GM19238 (cell line): ENCODE measurements at regions not wholly inside any gene's neighbourhood (a gene's known extent, or its start where the extent isn't known, plus 50 kb on each side); places are given as distances from the start of the nearest gene placed in this dataset.
"Not testable (repeated sequence)": the region's sequence is repeated elsewhere in the genome, so short reads cannot be mapped to it uniquely, and the experiment has no call there.

Source experiments
- DNase-seq: peaks from one replicate; pipeline ENCODE4 v3.0.0; 2011; ENCODE audit warnings: low spot score; ENCODE audit not compliant: insufficient read length

DNA sequence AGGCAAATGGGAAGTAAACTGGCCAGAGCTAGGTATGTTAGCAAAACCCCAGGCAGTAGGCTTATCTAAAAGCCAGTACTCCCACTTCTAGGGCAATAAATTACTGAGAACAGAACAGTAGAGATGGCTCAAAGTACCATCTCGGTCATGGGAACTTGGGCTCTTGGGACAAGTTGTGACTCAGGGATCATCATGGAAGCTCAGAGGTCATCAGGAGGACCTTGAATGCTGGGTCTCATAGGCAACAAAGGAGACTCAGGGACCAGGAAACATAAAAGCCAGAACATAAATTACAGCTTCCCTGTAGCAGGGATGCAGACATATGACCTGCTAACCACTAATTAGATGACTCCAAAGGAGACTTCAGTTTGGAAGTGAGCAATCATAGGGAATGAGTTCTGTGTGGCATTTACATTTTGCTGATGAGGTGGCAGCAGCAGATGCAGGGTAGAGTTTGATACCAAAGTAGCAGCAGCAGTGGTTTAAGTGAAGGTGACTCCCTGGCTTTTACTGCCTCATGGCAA, 97.6 kb upstream of the SCAF11 start:
- no peak for DNase-seq

DNA sequence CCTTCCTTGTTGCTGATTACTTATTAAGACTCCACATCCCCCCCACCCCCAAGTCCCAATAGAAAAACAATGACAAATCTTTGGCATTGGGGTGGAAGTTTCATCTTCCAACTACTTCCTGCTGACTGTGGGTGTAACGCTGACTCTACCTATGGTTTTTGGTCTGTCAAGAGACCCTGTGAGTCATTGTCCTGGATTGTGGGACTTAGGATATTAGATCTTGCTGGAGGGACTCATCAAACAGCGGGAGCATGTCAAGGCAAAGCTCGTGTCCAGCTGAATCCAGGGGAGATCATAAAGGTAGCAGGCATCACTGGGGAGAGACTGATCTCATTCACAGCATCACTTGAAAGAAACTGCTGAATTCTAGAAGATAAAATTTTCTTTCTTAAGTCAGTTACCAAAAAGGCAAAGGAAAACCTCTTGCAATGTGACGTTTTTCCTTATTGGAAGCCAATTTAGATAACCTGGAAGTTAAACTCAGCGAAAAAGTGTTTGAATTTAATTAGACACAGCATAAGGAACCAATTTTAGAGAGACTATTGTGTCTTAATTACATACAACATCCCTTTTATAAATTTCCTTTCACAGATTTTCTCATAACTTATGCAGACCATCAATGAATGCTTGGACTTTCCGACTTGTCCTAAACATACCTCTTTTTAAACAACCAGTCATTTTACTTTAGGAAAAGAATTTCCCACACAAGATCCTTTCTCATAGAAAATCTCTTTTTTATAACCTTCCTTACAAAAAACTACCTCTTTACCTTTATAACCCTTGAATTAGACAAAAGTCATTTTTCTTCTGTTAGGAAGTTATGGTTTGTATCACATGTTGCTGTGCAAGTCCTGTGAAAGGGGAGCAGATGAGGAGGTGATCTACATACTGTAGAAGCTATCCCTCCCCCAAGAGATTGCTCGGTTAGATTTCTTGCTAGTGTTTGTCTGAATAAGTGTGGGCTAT, 94.6 kb upstream of the SCAF11 start:
- no peak for DNase-seq

DNA sequence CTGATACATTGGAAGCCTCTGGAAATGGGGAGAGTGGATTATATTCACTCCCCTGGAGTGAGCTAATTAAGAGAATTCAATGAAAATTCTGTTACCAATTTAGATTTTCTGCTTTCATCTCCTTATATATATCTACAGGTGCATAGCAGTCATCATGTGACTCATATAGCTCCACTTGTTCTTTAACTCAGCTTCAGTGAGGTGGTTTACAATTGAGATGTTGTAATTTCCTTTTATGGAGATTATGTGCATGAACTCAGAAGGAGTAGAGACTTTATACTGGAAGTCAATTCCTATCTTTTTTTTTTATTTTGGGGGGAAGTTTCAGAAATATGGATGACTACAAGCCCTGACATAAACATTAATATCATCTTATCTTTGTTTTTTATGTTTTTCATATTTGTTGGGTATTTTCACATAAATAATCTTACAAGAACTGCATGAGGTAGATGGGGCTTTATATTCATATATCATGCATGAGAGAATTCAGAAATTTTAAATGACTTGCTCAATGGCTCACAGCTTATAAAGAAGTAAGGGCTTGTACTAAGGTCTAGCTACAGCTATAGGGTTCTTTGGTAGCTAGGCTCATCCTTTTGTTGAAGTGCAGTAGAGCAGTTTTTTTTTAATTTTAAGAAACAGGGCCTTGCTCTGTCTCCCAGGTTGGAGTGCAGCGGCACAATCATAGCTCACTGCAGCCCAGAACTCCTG, 92.3 kb upstream of the SCAF11 start:
- no peak for DNase-seq

DNA sequence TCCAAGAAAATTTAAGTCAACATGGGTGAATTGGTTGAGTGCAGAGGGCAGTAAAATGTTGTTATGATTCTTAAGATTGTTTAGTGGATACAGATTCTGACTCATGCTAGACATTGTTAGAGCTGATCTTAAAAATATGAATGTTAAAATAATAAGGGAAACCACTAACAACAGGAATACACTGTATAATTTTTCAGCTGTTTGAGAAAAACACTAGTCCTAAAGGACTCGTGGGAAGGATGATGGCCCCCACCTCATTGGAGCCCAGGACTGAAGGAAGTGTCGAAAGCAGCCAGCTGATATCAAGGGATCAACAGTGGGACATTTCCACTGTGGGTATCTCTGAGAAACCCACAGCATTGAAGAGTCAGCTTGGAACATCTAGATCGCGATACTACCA, 82.9 kb upstream of the SCAF11 start:
- no peak for DNase-seq

DNA sequence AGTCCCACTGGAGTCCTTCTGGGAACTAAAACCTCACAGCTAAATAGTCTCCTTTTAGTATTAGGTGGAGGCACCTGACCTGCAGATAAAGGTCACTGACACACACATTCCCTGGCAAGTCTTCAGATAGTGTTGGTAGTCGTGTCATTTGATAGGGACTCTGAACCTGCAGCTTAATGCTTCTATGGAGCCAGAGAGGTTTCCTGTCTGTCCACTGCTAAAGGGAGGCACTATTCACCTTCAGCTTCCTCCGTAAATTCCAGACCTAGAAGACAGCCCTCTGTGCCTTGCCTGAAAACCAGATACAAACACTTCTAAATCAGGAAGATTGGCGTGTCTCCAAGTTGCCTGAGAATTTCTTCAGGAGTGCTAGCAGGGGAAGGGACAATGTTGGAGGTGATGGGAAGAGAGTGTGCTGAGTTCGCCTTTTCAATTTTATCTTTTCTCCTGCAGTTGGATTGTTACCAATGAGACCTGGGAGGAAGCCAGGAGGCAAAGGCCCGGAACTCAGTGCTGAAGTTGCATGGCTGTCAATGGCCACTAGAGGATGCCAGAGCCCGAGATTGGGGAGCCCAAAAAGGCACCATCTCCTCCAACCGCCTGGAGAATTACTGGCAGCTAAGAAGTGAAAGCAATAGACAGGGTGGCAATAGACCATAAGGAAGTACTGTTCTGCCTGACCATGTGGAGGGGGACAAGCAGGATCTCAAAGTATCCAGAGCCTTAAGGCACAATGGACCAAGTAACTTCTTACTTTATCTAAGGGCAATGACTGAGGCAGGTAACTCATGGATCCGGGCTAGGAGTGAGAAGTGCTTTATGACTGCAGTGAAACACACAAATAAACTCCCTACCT, 81.6 kb upstream of the SCAF11 start:
- peak; percentile 38 for DNase-seq

DNA sequence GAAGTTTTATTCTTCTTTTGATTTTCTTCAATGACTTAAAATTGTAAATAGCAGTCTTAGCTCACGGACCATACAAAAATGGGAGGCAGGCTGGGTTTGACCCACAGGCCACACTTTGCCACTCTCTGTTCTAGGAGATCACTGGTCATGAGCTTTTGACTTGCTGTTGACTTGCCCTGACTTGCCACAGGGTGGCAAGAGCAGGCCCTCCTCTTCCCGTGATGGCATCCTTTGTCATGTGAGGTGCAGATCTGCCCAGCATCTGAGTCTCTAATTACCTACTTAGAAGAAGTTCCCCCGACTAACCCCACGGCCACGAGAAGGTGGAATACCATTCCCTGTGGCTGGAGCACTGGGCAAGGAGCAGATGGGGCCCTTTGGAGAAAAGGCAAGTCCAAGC, 81.0 kb upstream of the SCAF11 start:
- no peak for DNase-seq

- DNase-seq = no peak
Measured at GRCh38 chr12:46067094-46067493, 76.7 kb upstream of the SCAF11 start.

GRCh38 chr12:46065412-46066166, 75.2 kb upstream of the SCAF11 start:
- DNase-seq = no peak

GRCh38 chr12:46064548-46064947, 74.2 kb upstream of the SCAF11 start:
- DNase-seq = no peak

GRCh38 chr12:46058697-46059096, 68.3 kb upstream of the SCAF11 start:
- DNase-seq = not testable (repeated sequence)

DNA sequence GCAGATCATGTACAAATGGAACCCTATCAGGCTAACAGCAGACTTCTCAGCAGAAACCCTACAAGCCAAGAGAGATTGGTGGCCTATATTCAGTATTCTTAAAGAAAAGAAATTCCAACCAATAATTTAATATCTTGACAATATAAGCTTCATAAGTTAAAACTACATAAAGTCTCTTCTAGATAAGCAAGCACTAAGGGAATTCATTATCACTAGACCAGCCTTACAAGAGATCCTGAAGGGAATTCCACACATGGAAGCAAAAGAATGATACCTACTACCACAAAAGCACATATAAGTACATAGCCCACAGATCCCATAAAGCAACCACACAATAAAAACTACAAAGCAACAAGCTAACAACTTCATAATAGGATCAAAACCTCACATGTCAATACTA, 60.4 kb upstream of the SCAF11 start:
- DNase-seq = no peak

- no peak for DNase-seq
Measured at GRCh38 chr12:46049665-46050064, 59.3 kb upstream of the SCAF11 start.

DNA sequence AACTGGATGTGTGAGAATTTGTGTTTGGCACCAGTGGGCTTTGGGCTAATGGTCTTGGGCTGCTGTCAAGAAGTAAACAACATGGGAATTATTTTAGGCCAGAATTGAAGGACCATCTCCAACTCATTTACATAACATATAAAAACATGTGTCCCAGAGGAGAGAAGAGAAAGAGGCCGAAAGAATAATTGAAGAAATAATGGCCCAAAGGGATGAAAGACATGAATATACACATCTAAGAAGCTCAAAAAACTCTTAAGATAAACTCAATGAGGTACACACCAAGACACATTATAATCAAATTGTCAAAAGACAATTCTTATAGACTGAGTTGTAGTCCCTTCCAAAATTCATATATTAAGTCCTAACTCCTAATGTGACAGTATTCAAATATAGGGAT, 56.1 kb upstream of the SCAF11 start:
- DNase-seq = no peak

GRCh38 chr12:46043972-46044520, 53.7 kb upstream of the SCAF11 start:
- DNase-seq = no peak
